Gastroesophageal sphincter (tissue), 3 donors: ENCODE measurements at regions not wholly inside any gene's neighbourhood (a gene's known extent, or its start where the extent isn't known, plus 50 kb on each side); places are given as distances from the start of the nearest gene placed in this dataset.

Experiments
- CTCF ChIP-seq, 4 experiments: fragments of 200-600 bp in 2 of 4; fragments of 450-650 bp in 2 of 4; sonication (generic) in 1 of 4; IDR thresholded peaks; one replicate each; pipeline ENCODE4 v1.5.1; 2017 to 2019; ENCODE audit warnings: antibody characterized with exemption in 4 of 4, mild to moderate bottlenecking in 2 of 4, moderate library complexity in 2 of 4
- EP300 ChIP-seq: sonication (generic); formaldehyde crosslinking; IDR thresholded peaks from one replicate; pipeline ENCODE4 v1.6.1; 2017; ENCODE audit warnings: antibody characterized with exemption, mild to moderate bottlenecking
- POLR2A ChIP-seq, 2 donors: fragments of 450-650 bp; IDR thresholded peaks; one replicate each; pipeline ENCODE4 v1.6.1; 2017; ENCODE audit warnings: antibody characterized with exemption in 2 of 2, mild to moderate bottlenecking in 2 of 2, moderate library complexity in 1 of 2
- POLR2AphosphoS5 ChIP-seq: sonication (generic); formaldehyde crosslinking; IDR thresholded peaks from one replicate; pipeline ENCODE4 v1.6.1; 2017; ENCODE audit warnings: antibody characterized with exemption

DNA sequence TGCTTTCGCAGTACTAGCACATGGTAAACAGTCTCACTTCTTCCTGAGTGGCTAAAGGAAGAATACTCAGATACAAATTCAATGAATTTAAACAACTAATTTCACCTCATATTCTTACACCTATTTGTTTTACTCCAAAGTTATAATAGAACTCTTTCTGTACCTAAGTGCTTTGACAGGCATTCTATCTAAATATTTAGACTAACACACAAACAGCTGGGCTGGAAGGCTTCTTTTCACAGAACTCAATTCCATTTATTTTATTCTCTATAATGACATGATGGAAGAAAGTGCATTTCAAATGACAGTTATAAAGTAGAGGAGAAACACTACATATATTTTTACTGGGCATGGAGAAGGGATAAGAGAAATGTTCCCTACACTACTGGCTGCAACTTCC is 384.9 kb upstream of the SPTLC3 start:
- TF ChIP-seq CTCF (IDR thresholded peaks at IDR 0.05) = no peak
- TF ChIP-seq POLR2A (IDR thresholded peaks at IDR 0.05) = no peak
- no peak for TF ChIP-seq EP300
- TF ChIP-seq POLR2AphosphoS5 = no peak
